ENCODE measurements at regions not wholly inside any gene's neighbourhood (a gene's known extent, or its start where the extent isn't known, plus 50 kb on each side); places are given as distances from the start of the nearest gene placed in this dataset.

- no peaks in the 10 kb centered on the region for H4K20me1 ChIP-seq (ENCODE audit: insufficient read depth)
- no TSS peak for BruUV-seq (replicated peaks)
- no peaks in the 10 kb centered on the region for H3K36me3 ChIP-seq (ENCODE audit: control insufficient read depth in 1 of 2, insufficient read depth in 2 of 2, low read length in 2 of 2)
- ChIA-PET POLR2A (no interaction called here), RAD21 (ENCODE audit: low non-redundant PET in 1 of 2, low total read pairs in 2 of 2, uncharacterized antibody in 2 of 2, unreplicated experiment in 2 of 2) (no interaction called here), CTCF (no interaction called here)
- no peak overlapping the region for H2AFZ ChIP-seq (ENCODE audit: low read depth, low read length, poor library complexity, severe bottlenecking)
- intact Hi-C loops (cut with micrococcal nuclease): no loop called here
- no peak overlapping the region for H3K9ac ChIP-seq (ENCODE audit: low read length)
- H3K9me3 ChIP-seq (ENCODE audit: control insufficient read depth in 1 of 2, insufficient read depth in 1 of 2, low read depth in 1 of 2, low read length in 2 of 2): no peaks in the 10 kb centered on the region
- H3K79me2 ChIP-seq (ENCODE audit: insufficient read depth, low read length): no peaks in the 10 kb centered on the region
- peak; percentile 12 for DNase-seq (ENCODE audit: low read depth, low spot score)
- H3K27me3 ChIP-seq (ENCODE audit: insufficient read depth, low read length): no peaks in the 10 kb centered on the region
- peak; percentile 80 for ATAC-seq
- no peaks in the 10 kb centered on the region for H3K9me2 ChIP-seq (ENCODE audit: insufficient read depth)
- H3K4me1 ChIP-seq (ENCODE audit: control insufficient read depth in 1 of 2, insufficient read depth in 2 of 2, low read length in 2 of 2): peaks cover 21 to 31% of the 10 kb centered on the region in 2 experiments
- peak overlapping the region; percentile 41 for H3K4me2 ChIP-seq (ENCODE audit: low read length)
- peak; percentile 31; the same call in 1 of the 2 replicates for TF ChIP-seq JUND (IDR thresholded peaks at IDR 0.05)
- TF ChIP-seq ZFX (IDR thresholded peaks at IDR 0.05): no peak
- no peak for TF ChIP-seq POLR2AphosphoS5 (IDR thresholded peaks at IDR 0.05; ENCODE audit: low read depth, low read length)
- TF ChIP-seq EZH2phosphoT487 (IDR thresholded peaks at IDR 0.05; ENCODE audit: borderline replicate concordance): no peak
- no peak for TF ChIP-seq SRF (IDR thresholded peaks at IDR 0.05; ENCODE audit: low read depth)
- H3K27ac ChIP-seq (ENCODE audit: low read depth, low read length): peak overlapping the region; percentile 49
- H3K4me3 ChIP-seq (replicated peaks in 1 of 2; ENCODE audit: low read depth in 1 of 2, low read length in 2 of 2): no peak overlapping the region
These were observed 315.9 kb upstream of the ZEB2 start for GRCh38 chr2:144835634-144836350.

- peak overlapping the region; percentile 49 for H3K27ac ChIP-seq (ENCODE audit: low read depth, low read length)
- peak overlapping the region; percentile 57 for H2AFZ ChIP-seq (ENCODE audit: low read depth, low read length, poor library complexity, severe bottlenecking)
- H3K79me2 ChIP-seq (ENCODE audit: insufficient read depth, low read length): no peaks in the 10 kb centered on the region
- H4K20me1 ChIP-seq (ENCODE audit: insufficient read depth): no peaks in the 10 kb centered on the region
- POLR2A ChIA-PET: no interaction called here
- no peaks in the 10 kb centered on the region for H3K9me2 ChIP-seq (ENCODE audit: insufficient read depth)
- TF ChIP-seq REST (IDR thresholded peaks at IDR 0.05; ENCODE audit: low read depth) (no peak), SRF (IDR thresholded peaks at IDR 0.05; ENCODE audit: low read depth) (no peak), EGR1 (IDR thresholded peaks at IDR 0.05; ENCODE audit: low read depth) (no peak), ELF1 (IDR thresholded peaks at IDR 0.05; ENCODE audit: borderline replicate concordance, low read depth) (no peak)
- peaks cover 21 to 31% of the 10 kb centered on the region in 2 experiments for H3K4me1 ChIP-seq (ENCODE audit: control insufficient read depth in 1 of 2, insufficient read depth in 2 of 2, low read length in 2 of 2)
- BruUV-seq (replicated peaks): no TSS peak
- RAD21 ChIA-PET (ENCODE audit: low non-redundant PET in 1 of 2, low total read pairs in 2 of 2, uncharacterized antibody in 2 of 2, unreplicated experiment in 2 of 2): no interaction called here
- no peaks in the 10 kb centered on the region for H3K9me3 ChIP-seq (ENCODE audit: control insufficient read depth in 1 of 2, insufficient read depth in 1 of 2, low read depth in 1 of 2, low read length in 2 of 2)
- no peak overlapping the region for H3K9ac ChIP-seq (ENCODE audit: low read length)
- no peak overlapping the region for H3K4me3 ChIP-seq (replicated peaks in 1 of 2; ENCODE audit: low read depth in 1 of 2, low read length in 2 of 2)
- H3K27me3 ChIP-seq (ENCODE audit: insufficient read depth, low read length): no peaks in the 10 kb centered on the region
- H3K36me3 ChIP-seq (ENCODE audit: control insufficient read depth in 1 of 2, insufficient read depth in 2 of 2, low read length in 2 of 2): no peaks in the 10 kb centered on the region
- ATAC-seq (peak; percentile 50), DNase-seq (ENCODE audit: low read depth, low spot score) (no peak)
- CTCF ChIA-PET: no interaction called here
- intact Hi-C loops (cut with micrococcal nuclease): no loop called here
- H3K4me2 ChIP-seq (ENCODE audit: low read length): peak overlapping the region; percentile 41
These were observed 315.2 kb upstream of the ZEB2 start for GRCh38 chr2:144834998-144835633.
